Activated naive CD8-positive, alpha-beta T cell treated with anti-CD3 and anti-CD28 coated beads, Interleukin-2, amount 50 U/mL, for 24 hours (primary cell): ENCODE measurements at regions not wholly inside any gene's neighbourhood (a gene's known extent, or its start where the extent isn't known, plus 50 kb on each side); places are given as distances from the start of the nearest gene placed in this dataset.
"Not testable (repeated sequence)": the region's sequence is repeated elsewhere in the genome, so short reads cannot be mapped to it uniquely, and the experiment has no call there.

Experiments used
- ATAC-seq: fragments of 150-1000 bp; cut with Tn5 transposase; one replicate; pipeline ENCODE4 v1.10.0; 2021
- DNase-seq: peaks from one replicate; pipeline ENCODE4 v3.0.0; 2021
- H3K27ac Mint-ChIP-seq: one replicate; pipeline ENCODE4 v1.8.0; 2021; ENCODE audit warnings: mild to moderate bottlenecking, mixed read lengths
- H3K27me3 Mint-ChIP-seq: one replicate; pipeline ENCODE4 v1.8.0; 2021; ENCODE audit warnings: mixed read lengths
- H3K36me3 Mint-ChIP-seq: one replicate; pipeline ENCODE4 v1.8.0; 2021; ENCODE audit warnings: low read depth, mixed read lengths
- H3K4me1 Mint-ChIP-seq: one replicate; pipeline ENCODE4 v1.8.0; 2021; ENCODE audit warnings: mixed read lengths
- H3K4me3 Mint-ChIP-seq: one replicate; pipeline ENCODE4 v1.8.0; 2021; ENCODE audit warnings: mild to moderate bottlenecking, moderate library complexity, mixed read lengths
- H3K9me3 Mint-ChIP-seq: one replicate; pipeline ENCODE4 v1.8.0; 2021; ENCODE audit warnings: mixed read lengths

DNA sequence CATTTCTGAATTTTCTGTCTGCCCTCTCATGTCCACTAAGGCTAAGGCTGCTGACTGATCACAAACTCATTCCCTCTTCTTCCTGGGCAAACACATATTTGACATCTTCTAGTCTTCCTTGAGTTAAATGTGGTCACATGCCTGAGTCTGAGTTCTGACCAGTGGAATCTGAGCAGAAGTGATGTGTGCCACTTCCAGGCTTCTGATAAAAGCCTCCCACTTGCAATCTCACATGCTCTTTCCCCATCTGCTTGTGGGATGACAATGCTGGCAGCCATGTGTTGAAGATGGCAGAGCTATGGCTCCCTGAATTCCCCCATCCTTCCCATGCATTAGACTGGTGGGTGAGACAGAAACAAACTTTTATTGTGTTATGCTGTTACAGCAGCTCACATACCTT is 149.9 kb upstream of the ZNF648 start:
- no peaks in the 10 kb centered on the region for H3K9me3 Mint-ChIP-seq
- H3K27me3 Mint-ChIP-seq, result no peaks in the 10 kb centered on the region
- no peak overlapping the region for H3K27ac Mint-ChIP-seq

DNA sequence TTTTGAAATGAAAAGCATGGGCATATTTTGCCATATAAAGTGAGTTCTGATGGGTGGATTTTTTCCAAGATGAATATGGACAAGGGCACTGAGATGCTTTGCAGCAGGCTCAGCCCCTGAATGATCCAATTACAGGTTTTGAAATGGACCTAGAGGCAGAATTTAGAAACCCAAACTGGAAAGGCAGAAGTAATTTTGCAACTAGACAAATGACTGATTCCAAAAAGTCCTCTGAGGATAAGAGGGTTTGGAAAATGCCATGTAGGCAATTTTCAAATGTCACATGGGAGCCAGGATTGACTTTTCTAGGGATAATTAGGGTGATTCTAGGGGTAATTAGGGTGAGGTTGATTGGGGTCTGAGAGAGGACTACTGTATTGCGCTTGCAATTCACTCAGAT is 148.9 kb upstream of the ZNF648 start:
- H3K9me3 Mint-ChIP-seq, result no peaks in the 10 kb centered on the region
- no peaks in the 10 kb centered on the region for H3K27me3 Mint-ChIP-seq
- H3K27ac Mint-ChIP-seq, result no peak overlapping the region
- no peak overlapping the region for H3K4me3 Mint-ChIP-seq
- ATAC-seq (no peak), DNase-seq (no peak)
- no peaks in the 10 kb centered on the region for H3K36me3 Mint-ChIP-seq
- peaks cover 2% of the 10 kb centered on the region for H3K4me1 Mint-ChIP-seq

More for the DNA sequence above, 149.9 kb upstream of the ZNF648 start:
- DNase-seq (no peak), ATAC-seq (no peak)
- Mint-ChIP-seq H3K4me1 (peaks cover under 1% of the 10 kb centered on the region), H3K36me3 (no peaks in the 10 kb centered on the region), H3K4me3 (no peak overlapping the region)

DNA sequence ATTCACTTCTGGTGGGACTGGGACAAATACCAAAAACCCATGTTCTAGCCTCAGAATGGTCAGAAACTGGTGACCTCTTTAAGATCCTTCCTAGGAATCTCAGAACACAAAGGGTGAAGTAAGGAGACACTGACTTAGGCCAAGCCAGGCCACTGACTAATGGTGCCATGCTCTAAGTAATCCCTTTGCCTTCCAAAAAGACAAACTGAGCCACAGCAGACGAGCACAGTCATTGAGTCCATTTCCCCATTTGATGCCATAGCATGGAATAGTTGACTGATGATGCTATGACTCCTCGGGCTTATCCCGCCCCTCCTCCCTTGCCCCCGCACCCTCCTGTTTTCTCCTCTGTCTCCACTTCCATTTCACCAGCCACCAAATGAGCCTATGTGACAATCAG is 145.8 kb upstream of the ZNF648 start:
- Mint-ChIP-seq H3K4me1 (peaks cover 2% of the 10 kb centered on the region), H3K27ac (no peak overlapping the region), H3K4me3 (no peak overlapping the region), H3K27me3 (no peaks in the 10 kb centered on the region), H3K9me3 (no peaks in the 10 kb centered on the region), H3K36me3 (no peaks in the 10 kb centered on the region)
- DNase-seq (no peak), ATAC-seq (no peak)

DNA sequence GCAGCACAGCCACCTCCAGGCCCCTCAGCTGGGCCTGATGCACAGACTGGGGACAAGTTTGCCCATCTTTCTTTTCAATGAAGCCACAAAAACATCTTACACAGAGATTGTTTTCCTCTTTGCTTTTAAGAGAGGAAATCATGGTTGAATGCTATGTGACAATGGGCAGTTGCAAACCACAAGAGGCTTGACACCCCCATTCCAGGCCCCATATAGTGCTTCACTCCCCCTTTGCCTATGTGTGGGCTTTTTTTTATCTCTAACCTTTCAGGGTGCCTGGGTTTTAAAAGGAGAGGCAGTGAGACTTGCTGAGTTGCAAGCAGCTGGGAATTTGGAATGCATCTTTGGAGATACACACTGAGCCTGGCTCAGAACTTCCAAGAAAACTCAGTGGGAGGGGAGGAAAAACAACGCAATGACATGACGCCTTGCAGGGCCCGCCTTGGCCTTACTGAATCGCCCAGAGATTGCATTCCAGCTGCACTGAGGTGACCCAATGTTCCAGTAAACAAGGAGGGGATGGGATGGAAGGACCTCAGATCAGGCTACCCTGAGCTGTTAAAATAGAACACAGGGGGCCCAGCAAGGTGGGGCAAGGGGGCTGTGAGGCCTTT is 145.2 kb upstream of the ZNF648 start:
- no peaks in the 10 kb centered on the region for H3K27me3 Mint-ChIP-seq
- no peak for DNase-seq
- ATAC-seq, result no peak
- no peaks in the 10 kb centered on the region for H3K9me3 Mint-ChIP-seq
- H3K27ac Mint-ChIP-seq, result no peak overlapping the region
- H3K4me3 Mint-ChIP-seq, result no peak overlapping the region
- no peaks in the 10 kb centered on the region for H3K36me3 Mint-ChIP-seq
- H3K4me1 Mint-ChIP-seq, result peaks cover 2% of the 10 kb centered on the region

DNA sequence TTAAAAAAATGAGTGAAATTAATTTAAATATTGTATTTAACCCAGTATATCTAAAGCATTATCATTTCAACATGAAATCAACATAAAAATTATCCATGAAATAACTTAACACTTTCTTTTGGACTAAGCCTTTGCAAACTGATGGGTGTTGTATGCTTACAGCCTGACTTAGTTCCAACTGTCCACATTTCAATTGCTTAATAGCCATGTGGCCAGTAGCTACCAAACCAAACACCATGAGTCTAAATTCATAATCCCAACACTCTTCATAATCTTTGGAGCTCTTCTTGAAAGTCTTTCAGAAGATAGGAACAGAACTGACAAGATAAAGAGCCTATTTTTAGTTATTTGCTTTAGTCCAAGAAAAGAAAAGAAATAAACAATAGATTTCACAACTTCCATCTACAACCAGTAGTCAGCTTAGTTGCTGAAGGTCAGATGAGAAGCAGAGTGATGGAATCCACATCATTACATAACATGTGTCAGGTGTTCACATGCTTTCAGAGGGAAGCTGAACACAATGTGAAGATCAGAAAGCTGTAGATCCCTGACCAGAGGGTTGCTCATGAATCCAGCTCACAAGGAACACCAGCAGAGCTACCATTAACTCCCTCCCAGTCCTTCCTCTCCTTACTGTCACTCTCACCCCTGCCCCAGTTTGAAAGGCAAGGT is 144.0 kb upstream of the ZNF648 start:
- no peaks in the 10 kb centered on the region for H3K36me3 Mint-ChIP-seq
- ATAC-seq, result no peak
- H3K4me3 Mint-ChIP-seq, result no peak overlapping the region
- no peaks in the 10 kb centered on the region for H3K27me3 Mint-ChIP-seq
- H3K4me1 Mint-ChIP-seq, result peaks cover 2% of the 10 kb centered on the region
- no peak for DNase-seq
- H3K9me3 Mint-ChIP-seq, result no peaks in the 10 kb centered on the region
- H3K27ac Mint-ChIP-seq, result no peak overlapping the region

DNA sequence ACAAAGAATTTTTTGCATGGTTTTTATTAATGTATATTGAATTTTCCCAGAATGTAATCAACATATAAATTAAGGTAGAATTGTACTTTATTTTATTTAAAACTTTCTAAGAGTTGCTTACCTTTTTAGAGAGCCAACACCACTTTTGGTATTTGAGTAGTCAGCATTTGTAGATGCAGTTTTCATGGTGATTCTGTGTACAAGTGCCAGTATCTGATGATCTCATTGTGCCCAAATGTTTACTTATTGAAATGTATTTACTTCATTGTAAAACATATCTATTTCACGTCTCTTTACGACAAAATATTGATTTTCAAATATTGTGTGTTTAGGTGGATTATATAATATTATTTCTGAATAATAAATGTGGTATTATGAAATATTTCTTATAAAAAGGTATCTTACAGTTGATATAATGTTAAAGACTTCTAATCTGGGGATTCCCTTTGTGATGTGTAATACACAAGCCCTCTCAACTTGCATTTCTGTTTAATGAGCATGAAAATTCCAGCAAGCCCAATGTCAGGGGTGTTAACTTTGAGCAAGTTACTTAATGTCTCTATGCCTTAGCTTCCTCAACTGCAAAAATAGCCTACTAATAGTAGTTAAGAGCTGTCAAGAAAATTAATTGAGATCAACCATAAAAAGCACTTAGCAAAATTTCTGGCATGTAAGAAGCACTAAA is 141.8 kb upstream of the ZNF648 start:
- ATAC-seq (no peak), DNase-seq (no peak)
- Mint-ChIP-seq H3K27ac (no peak overlapping the region), H3K27me3 (no peaks in the 10 kb centered on the region), H3K4me3 (no peak overlapping the region), H3K9me3 (no peaks in the 10 kb centered on the region), H3K4me1 (peaks cover 2% of the 10 kb centered on the region), H3K36me3 (no peaks in the 10 kb centered on the region)

DNA sequence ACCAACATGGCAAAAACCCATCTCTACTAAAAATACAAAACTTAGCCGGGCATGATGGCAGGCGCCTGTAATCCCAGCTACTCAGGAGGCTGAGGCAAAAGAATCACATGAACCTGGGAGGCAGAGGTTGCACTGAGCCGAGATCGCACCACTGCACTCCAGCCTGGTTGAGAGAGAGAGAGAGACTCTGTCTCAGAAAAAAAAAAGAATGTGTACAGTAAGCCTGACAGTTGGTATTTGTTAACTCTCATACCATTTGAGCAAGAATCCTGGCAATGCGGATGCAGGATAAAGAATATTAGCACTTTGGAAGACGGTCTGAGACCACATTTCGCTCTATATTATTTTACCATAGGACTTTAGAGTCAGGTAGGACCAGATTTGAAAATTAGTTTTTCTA is 140.0 kb upstream of the ZNF648 start:
- not testable (repeated sequence) for H3K27me3 Mint-ChIP-seq, H3K4me3 Mint-ChIP-seq, H3K4me1 Mint-ChIP-seq, DNase-seq, H3K9me3 Mint-ChIP-seq, H3K36me3 Mint-ChIP-seq, ATAC-seq, H3K27ac Mint-ChIP-seq

DNA sequence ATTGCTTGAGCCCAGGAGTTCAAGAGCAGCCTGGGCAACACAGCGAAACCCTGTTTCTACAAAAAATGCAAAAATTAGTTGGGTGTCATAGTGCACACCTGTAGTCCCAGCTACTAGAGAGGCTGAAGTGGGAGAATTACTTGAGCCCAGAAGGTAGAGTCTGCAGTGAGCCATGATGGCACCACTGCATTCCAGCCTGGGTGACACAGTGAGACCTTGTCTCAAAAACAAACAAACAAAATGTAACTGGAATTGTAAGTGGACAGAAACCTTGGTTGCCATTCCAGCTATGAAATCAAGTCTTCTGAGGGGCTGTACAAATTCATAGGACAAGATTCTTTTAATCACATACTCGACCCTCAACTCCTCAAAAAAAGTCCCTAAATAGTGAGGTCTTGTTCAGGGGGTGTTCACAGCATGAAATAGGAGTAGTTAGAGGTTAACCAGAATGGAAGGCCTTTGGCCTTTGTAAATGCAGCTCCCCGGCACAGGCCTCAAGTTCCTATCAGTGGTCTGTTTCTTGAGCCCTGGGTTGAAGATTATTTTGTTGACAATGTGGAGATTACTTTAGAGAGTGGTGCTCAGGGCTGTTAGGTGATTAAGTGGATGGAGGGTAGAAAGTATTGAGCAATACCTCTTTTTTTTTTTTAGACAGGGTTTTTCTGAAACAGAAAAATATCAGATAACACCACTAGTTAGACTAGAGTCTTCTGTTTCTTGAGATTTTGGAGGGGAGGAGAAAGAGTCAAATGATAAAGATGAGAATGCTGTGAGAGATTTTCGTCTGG is 138.7 kb upstream of the ZNF648 start:
- ATAC-seq (no peak), DNase-seq (no peak)
- Mint-ChIP-seq H3K36me3 (no peaks in the 10 kb centered on the region), H3K27me3 (no peaks in the 10 kb centered on the region), H3K4me3 (no peak overlapping the region), H3K9me3 (no peaks in the 10 kb centered on the region), H3K4me1 (no peaks in the 10 kb centered on the region), H3K27ac (no peak overlapping the region)

DNA sequence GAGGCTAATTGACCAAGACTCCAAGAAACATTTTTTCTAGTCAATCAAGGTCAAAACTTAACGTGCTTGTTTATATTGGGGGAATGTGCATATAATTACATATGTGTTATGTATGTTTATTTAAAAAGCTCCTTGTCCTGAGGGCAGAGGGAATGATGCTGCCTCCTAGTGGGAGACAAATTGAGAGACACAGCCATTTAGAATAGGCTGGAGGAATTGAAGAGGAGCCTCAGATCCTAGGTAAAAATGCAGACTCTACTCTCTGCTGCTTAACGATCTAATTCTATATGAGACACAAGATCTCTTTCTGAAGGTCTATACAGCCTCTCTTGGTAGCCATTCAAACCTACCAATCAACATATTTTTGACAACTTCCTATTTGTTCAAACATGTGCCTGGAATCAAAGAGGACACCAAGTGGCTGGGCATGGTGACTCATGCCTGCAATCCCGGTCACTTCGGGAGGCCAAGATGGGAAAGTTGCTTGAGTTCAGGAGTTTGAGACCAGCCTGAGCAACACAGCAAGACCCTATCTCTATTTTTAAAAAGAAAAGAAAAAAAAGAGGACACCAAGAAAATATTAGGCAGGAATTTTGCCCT is 136.6 kb upstream of the ZNF648 start:
- Mint-ChIP-seq H3K27me3 (no peaks in the 10 kb centered on the region), H3K36me3 (no peaks in the 10 kb centered on the region), H3K27ac (no peak overlapping the region), H3K9me3 (no peaks in the 10 kb centered on the region), H3K4me3 (no peak overlapping the region), H3K4me1 (no peaks in the 10 kb centered on the region)
- DNase-seq, result no peak
- no peak for ATAC-seq

DNA sequence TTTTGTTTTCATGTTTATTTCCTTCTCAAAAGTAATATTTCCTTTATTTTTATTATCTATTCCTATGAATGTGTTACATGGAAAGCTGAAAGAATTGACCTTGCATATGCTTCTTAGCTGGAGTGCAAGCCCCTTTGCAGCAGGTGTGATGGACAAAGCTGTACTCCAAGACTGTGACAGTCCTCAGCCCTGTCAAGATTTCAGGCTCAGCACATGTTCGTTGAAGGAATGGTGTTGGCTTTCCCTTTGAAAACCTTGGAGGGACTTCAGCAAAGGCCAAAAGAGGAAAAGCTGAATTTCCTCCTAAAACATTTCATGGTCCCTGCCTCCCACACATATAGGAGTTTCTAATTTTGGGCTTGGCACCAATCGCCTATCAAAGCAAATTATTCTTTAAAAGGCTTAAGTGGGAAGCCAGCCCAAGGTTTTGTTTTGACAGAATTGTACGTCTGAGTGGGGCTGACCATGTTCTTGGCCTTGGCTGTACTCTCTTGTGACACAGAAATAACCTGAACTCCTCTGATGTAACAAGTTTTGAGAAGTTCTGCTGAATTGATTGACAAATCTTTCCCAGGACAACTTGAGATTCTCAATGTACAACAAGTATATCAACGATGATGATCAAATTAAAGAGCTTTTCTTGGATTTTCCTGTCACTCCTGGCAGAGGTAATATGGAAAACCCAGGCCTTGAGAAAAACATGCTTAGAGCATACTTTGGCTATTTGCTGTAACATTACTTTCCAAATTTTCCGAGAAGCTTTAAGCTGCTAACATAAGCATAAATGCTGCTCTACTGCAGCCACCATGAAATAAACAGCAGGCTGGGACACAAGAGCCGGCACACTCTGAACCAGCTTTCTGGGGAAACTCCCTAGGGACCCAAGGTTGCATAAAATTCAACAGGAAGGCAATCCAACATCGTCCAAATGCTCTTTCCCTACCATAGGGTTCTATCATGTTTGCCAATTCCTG is 135.7 kb upstream of the ZNF648 start:
- no peak overlapping the region for H3K27ac Mint-ChIP-seq

DNA sequence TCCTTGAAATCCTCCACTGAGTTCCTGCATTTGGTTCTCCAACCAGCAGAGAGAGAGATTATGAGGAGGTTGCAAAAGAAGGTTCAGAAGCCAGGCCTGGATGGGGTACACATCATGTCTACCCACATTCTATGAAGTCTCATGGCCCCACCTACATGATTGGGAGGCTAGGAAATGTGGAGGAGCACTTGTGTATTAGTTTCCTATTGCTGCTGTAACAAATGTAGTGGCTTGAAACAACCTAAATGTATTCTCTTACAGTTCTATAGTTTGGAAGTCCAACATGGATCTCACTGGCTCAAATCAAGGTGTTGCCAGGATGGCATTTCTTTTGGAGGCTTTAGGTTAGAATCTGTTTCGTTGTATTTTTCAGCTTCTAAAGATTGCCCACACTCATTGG is 134.2 kb upstream of the ZNF648 start:
- H3K36me3 Mint-ChIP-seq, result no peaks in the 10 kb centered on the region
- DNase-seq (no peak), ATAC-seq (no peak)
- no peaks in the 10 kb centered on the region for H3K4me1 Mint-ChIP-seq
- H3K4me3 Mint-ChIP-seq, result no peak overlapping the region
- H3K27me3 Mint-ChIP-seq, result no peaks in the 10 kb centered on the region
- H3K9me3 Mint-ChIP-seq, result no peaks in the 10 kb centered on the region
- H3K27ac Mint-ChIP-seq, result no peak overlapping the region

More for the DNA sequence above, 135.7 kb upstream of the ZNF648 start:
- H3K36me3 Mint-ChIP-seq, result no peaks in the 10 kb centered on the region
- ATAC-seq, result no peak
- no peak for DNase-seq
- no peaks in the 10 kb centered on the region for H3K27me3 Mint-ChIP-seq
- H3K4me3 Mint-ChIP-seq, result no peak overlapping the region
- H3K9me3 Mint-ChIP-seq, result no peaks in the 10 kb centered on the region
- no peaks in the 10 kb centered on the region for H3K4me1 Mint-ChIP-seq

DNA sequence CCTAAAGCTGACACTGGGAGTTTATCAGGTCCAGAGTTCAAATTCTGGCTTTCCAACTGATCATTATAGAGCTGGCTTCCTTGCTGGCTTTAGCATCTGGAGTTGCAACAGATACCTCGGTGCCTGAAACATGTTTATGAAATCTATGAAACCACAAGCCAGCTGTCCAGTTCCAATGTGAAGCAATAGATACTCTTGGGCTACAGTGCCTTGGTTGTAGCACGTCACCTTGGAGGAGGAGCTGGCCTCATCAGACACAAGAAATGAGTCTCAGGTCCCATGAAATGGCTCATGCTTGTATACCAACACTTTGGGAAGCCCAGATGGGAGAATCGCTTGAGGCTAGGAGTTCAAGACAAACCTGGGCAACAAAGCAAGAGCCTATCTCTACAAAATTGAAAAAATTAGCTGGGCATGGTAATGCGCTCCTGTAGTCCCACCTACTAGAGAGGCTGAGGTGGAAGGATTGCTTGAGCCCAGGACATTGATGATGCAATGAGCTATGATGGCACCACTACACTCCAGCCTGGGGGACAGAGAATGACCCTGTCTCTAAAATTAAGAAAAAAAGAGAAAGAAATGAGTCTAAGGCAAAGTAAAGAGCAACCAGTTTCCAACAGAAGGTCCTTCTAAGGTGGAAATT is 132.5 kb upstream of the ZNF648 start:
- no peaks in the 10 kb centered on the region for H3K36me3 Mint-ChIP-seq
- no peak overlapping the region for H3K27ac Mint-ChIP-seq
- DNase-seq, result no peak
- no peaks in the 10 kb centered on the region for H3K9me3 Mint-ChIP-seq
- no peak overlapping the region for H3K4me3 Mint-ChIP-seq
- no peak for ATAC-seq
- H3K4me1 Mint-ChIP-seq, result no peaks in the 10 kb centered on the region
- H3K27me3 Mint-ChIP-seq, result no peaks in the 10 kb centered on the region

DNA sequence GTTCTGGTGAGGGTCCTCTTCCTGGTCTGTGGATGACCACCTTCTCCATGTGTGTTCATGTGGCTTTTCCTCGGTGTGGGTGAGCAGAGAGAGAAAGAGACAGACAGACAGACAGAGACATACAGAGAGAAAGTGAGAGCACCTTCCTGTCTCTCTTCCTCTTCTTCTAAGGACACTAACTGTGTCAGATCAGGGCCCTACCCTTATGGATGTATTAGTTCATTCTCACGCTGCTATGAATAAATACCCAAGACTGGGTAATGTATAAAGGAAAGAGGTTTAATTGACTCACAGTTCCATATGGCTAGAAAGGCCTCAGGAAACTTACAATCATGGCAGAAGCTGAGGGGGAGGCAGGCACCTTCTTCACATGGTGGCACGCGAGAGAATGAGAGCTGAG is 131.5 kb upstream of the ZNF648 start:
- DNase-seq (no peak), ATAC-seq (no peak)
- Mint-ChIP-seq H3K36me3 (no peaks in the 10 kb centered on the region), H3K4me3 (no peak overlapping the region), H3K9me3 (no peaks in the 10 kb centered on the region), H3K4me1 (no peaks in the 10 kb centered on the region), H3K27ac (no peak overlapping the region), H3K27me3 (no peaks in the 10 kb centered on the region)
